ENCODE measurements at regions not wholly inside any gene's neighbourhood (a gene's known extent, or its start where the extent isn't known, plus 50 kb on each side); places are given as distances from the start of the nearest gene placed in this dataset.

DNA sequence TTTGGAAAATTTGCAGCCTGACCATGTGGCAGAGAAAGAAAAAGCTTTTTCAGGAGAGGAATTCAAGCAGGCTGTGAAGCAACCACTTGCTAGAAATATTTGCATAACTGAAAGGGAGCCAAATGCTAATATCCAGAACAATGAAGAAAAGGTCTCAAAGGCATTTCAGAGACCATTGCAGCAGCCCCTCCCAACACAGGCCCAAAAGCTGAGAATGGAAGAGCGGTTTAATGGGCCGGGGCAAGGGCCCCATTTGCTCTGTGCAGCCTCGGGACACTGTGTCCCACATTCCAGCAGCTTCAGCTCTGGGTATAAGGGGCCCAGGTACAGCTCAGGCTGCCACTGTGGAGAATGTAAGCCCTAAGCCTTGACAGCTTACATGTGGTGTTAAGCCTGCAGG lies 918.1 kb upstream of the POT1 start:
- H3K27ac Mint-ChIP-seq, result no peak overlapping the region
- DNase-seq (ENCODE audit: low spot score), result no peak
- H4K20me1 ChIP-seq (ENCODE audit: low read depth), result no peaks in the 10 kb centered on the region

GRCh38 chr7:125847055-125847454 lies 917.4 kb upstream of the POT1 start:
- no peak overlapping the region for H3K4me3 ChIP-seq
- DNase-seq (ENCODE audit: low spot score), result no peak
- peaks cover 4% of the 10 kb centered on the region for H3K4me1 Mint-ChIP-seq
- H3K4me3 Mint-ChIP-seq, result no peak overlapping the region
- no peak overlapping the region for H3K4me2 ChIP-seq
- H3K79me2 ChIP-seq (ENCODE audit: low read depth), result no peaks in the 10 kb centered on the region
- no peak overlapping the region for H3K9ac ChIP-seq
- peaks cover 2% of the 10 kb centered on the region for H3K27me3 Mint-ChIP-seq (ENCODE audit: insufficient read depth, low read depth)
- no peak for TF ChIP-seq EZH2phosphoT487 (IDR thresholded peaks at IDR 0.05)
- no peak for TF ChIP-seq EZH2 (IDR thresholded peaks at IDR 0.05)
- TF ChIP-seq, protein P1, sequence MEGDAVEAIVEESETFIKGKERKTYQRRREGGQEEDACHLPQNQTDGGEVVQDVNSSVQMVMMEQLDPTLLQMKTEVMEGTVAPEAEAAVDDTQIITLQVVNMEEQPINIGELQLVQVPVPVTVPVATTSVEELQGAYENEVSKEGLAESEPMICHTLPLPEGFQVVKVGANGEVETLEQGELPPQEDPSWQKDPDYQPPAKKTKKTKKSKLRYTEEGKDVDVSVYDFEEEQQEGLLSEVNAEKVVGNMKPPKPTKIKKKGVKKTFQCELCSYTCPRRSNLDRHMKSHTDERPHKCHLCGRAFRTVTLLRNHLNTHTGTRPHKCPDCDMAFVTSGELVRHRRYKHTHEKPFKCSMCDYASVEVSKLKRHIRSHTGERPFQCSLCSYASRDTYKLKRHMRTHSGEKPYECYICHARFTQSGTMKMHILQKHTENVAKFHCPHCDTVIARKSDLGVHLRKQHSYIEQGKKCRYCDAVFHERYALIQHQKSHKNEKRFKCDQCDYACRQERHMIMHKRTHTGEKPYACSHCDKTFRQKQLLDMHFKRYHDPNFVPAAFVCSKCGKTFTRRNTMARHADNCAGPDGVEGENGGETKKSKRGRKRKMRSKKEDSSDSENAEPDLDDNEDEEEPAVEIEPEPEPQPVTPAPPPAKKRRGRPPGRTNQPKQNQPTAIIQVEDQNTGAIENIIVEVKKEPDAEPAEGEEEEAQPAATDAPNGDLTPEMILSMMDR (IDR thresholded peaks at IDR 0.05), result no peak
- H3K4me1 ChIP-seq, result no peaks in the 10 kb centered on the region
- H3F3A ChIP-seq (ENCODE audit: low read depth), result no peaks in the 10 kb centered on the region
- H3K9me3 ChIP-seq (ENCODE audit: low read depth), result no peaks in the 10 kb centered on the region
- H2AFZ ChIP-seq (replicated peaks), result no peak overlapping the region
- H3K27me3 ChIP-seq, result no peaks in the 10 kb centered on the region
- no peak overlapping the region for H3K27ac ChIP-seq
- no peaks in the 10 kb centered on the region for H3K36me3 Mint-ChIP-seq
- peaks cover 11% of the 10 kb centered on the region for H3K9me3 Mint-ChIP-seq
- no peaks in the 10 kb centered on the region for H3K36me3 ChIP-seq
- no peaks in the 10 kb centered on the region for H4K20me1 ChIP-seq (ENCODE audit: low read depth)
- no peak overlapping the region for H3K27ac Mint-ChIP-seq

More for the DNA sequence above, 918.1 kb upstream of the POT1 start:
- Histone ChIP-seq H3K36me3 (no peaks in the 10 kb centered on the region), H3K27ac (no peak overlapping the region), H3K9me3 (ENCODE audit: low read depth) (no peaks in the 10 kb centered on the region), H3K4me1 (no peaks in the 10 kb centered on the region), H3K9ac (no peak overlapping the region), H3K4me2 (no peak overlapping the region), H2AFZ (replicated peaks) (no peak overlapping the region), H3F3A (ENCODE audit: low read depth) (no peaks in the 10 kb centered on the region), H3K79me2 (ENCODE audit: low read depth) (no peaks in the 10 kb centered on the region), H3K27me3 (no peaks in the 10 kb centered on the region), H3K4me3 (no peak overlapping the region)
- peaks cover 11% of the 10 kb centered on the region for H3K9me3 Mint-ChIP-seq
- H3K27me3 Mint-ChIP-seq (ENCODE audit: insufficient read depth, low read depth), result peaks cover 2% of the 10 kb centered on the region
- H3K4me3 Mint-ChIP-seq, result no peak overlapping the region
- peaks cover 4% of the 10 kb centered on the region for H3K4me1 Mint-ChIP-seq
- TF ChIP-seq, protein P1 (IDR thresholded peaks at IDR 0.05), result no peak
- TF ChIP-seq EZH2 (IDR thresholded peaks at IDR 0.05), result no peak
- no peak for TF ChIP-seq EZH2phosphoT487 (IDR thresholded peaks at IDR 0.05)
- H3K36me3 Mint-ChIP-seq, result no peaks in the 10 kb centered on the region

- no peaks in the 10 kb centered on the region for H3F3A ChIP-seq (ENCODE audit: low read depth)
- Mint-ChIP-seq H3K4me3 (no peak overlapping the region), H3K4me1 (peaks cover 4% of the 10 kb centered on the region), H3K36me3 (no peaks in the 10 kb centered on the region), H3K9me3 (peaks cover 11% of the 10 kb centered on the region), H3K27me3 (ENCODE audit: insufficient read depth, low read depth) (no peaks in the 10 kb centered on the region), H3K27ac (no peak overlapping the region)
- TF ChIP-seq, protein P1 (IDR thresholded peaks at IDR 0.05), result no peak
- TF ChIP-seq EZH2phosphoT487 (IDR thresholded peaks at IDR 0.05) (no peak), EZH2 (IDR thresholded peaks at IDR 0.05) (no peak)
- H3K4me2 ChIP-seq, result no peak overlapping the region
- no peaks in the 10 kb centered on the region for H3K36me3 ChIP-seq
- H4K20me1 ChIP-seq (ENCODE audit: low read depth), result no peaks in the 10 kb centered on the region
- H3K9me3 ChIP-seq (ENCODE audit: low read depth), result no peaks in the 10 kb centered on the region
- no peaks in the 10 kb centered on the region for H3K79me2 ChIP-seq (ENCODE audit: low read depth)
- no peak overlapping the region for H3K4me3 ChIP-seq
- H2AFZ ChIP-seq (replicated peaks), result no peak overlapping the region
- no peaks in the 10 kb centered on the region for H3K4me1 ChIP-seq
- no peaks in the 10 kb centered on the region for H3K27me3 ChIP-seq
- DNase-seq (ENCODE audit: low spot score), result no peak
- H3K27ac ChIP-seq, result no peak overlapping the region
- H3K9ac ChIP-seq, result no peak overlapping the region
These were observed 916.1 kb upstream of the POT1 start for GRCh38 chr7:125845686-125846085.
